K562 (cell line): ENCODE measurements at regions not wholly inside any gene's neighbourhood (a gene's known extent, or its start where the extent isn't known, plus 50 kb on each side); places are given as distances from the start of the nearest gene placed in this dataset.

Experiments used
- FOXA3 ChIP-seq, 2 experiments: fragments of 450-650 bp in 1 of 2; sonication (generic) in 1 of 2; formaldehyde crosslinking; IDR thresholded peaks in 1 of 2; conservative IDR thresholded peaks in 1 of 2; 2 replicates each; pipeline versions ENCODE4 v1.4.0 to v1.8.0; 2020 to 2022; ENCODE audit warnings: mild to moderate bottlenecking in 2 of 2, missing genetic modification reagents in 1 of 2
- NCOR1 ChIP-seq: fragments of 450-650 bp; IDR thresholded peaks from 2 replicates; pipeline ENCODE4 v1.6.1; 2016; ENCODE audit warnings: mild to moderate bottlenecking, moderate library complexity
- SLC30A9 ChIP-seq: fragments of 250-450 bp; sonication (Bioruptor Pico); IDR thresholded peaks from 2 replicates; pipeline ENCODE4 v1.8.0; 2022; ENCODE audit warnings: mild to moderate bottlenecking, moderate library complexity
- SREBF2 ChIP-seq: sonication (generic); formaldehyde crosslinking; IDR thresholded peaks from 2 replicates; pipeline ENCODE4 v1.4.0; 2020; ENCODE audit warnings: mild to moderate bottlenecking, missing genetic modification reagents
- ZBTB40 ChIP-seq, 2 experiments: fragments of 450-650 bp in 1 of 2; sonication (generic) in 1 of 2; formaldehyde crosslinking in 1 of 2; IDR thresholded peaks; 2 replicates each; pipeline versions ENCODE4 v1.7.1 to v1.9.0; 2016 to 2022; ENCODE audit warnings: inconsistent platforms in 1 of 2, mild to moderate bottlenecking in 1 of 2, missing genetic modification reagents in 1 of 2
- ZNF518B ChIP-seq: fragments of 250-450 bp; sonication (Bioruptor Pico); IDR thresholded peaks from 2 replicates; pipeline ENCODE4 v1.5.0; 2021; ENCODE audit warnings: mild to moderate bottlenecking, moderate library complexity

- no peak for TF ChIP-seq SREBF2 (CRISPR knock-in tag)
- no peak for TF ChIP-seq ZBTB40 (IDR thresholded peaks at IDR 0.05)
- no peak for TF ChIP-seq ZBTB40 (CRISPR knock-in tag; IDR thresholded peaks at IDR 0.05)
- TF ChIP-seq SLC30A9 (CRISPR knock-in tag) = no peak
- no peak for TF ChIP-seq ZNF518B (CRISPR knock-in tag)
- no peak for TF ChIP-seq FOXA3 (CRISPR knock-in tag; conservative IDR thresholded peaks at IDR 0.05 in 1 of 2, IDR thresholded peaks at IDR 0.05 in 1 of 2)
- no peak for TF ChIP-seq NCOR1
Measured at GRCh38 chr9:1738511-1739100, 276.5 kb upstream of the SMARCA2 start (continued).
